ENCODE measurements at regions not wholly inside any gene's neighbourhood (a gene's known extent, or its start where the extent isn't known, plus 50 kb on each side); places are given as distances from the start of the nearest gene placed in this dataset.
"Not testable (repeated sequence)": the region's sequence is repeated elsewhere in the genome, so short reads cannot be mapped to it uniquely, and the experiment has no call there.

DNA sequence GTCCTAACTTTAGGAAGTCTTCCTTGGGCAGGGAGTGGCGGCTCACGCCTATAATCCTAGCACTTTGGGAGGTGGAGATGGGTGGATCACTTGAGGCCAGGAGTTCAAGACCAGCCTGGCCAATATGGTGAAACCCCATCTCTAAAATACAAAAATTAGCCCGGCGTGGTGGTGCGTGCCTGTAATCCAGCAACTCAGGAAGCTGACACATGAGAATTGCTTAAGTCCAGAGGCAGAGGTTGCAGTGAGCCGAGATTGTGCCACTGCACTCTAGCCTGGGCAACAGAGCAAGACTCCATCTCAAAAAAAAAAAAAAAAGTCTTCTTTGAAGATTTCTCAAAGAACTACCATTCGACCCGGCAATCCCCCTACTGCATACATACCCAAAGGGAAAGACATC, 50.0 kb upstream of the GPCPD1 start:
- TF ChIP-seq, protein P1, sequence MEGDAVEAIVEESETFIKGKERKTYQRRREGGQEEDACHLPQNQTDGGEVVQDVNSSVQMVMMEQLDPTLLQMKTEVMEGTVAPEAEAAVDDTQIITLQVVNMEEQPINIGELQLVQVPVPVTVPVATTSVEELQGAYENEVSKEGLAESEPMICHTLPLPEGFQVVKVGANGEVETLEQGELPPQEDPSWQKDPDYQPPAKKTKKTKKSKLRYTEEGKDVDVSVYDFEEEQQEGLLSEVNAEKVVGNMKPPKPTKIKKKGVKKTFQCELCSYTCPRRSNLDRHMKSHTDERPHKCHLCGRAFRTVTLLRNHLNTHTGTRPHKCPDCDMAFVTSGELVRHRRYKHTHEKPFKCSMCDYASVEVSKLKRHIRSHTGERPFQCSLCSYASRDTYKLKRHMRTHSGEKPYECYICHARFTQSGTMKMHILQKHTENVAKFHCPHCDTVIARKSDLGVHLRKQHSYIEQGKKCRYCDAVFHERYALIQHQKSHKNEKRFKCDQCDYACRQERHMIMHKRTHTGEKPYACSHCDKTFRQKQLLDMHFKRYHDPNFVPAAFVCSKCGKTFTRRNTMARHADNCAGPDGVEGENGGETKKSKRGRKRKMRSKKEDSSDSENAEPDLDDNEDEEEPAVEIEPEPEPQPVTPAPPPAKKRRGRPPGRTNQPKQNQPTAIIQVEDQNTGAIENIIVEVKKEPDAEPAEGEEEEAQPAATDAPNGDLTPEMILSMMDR (IDR thresholded peaks at IDR 0.05; ENCODE audit: insufficient read depth, low read length, poor library complexity, severe bottlenecking), result not testable (repeated sequence)
- TF ChIP-seq EZH2phosphoT487 (conservative IDR thresholded peaks at IDR 0.05; ENCODE audit: low read length), result not testable (repeated sequence)

Data from SU-DHL-6 (cell line).